SU-DHL-6 (cell line): ENCODE measurements at regions not wholly inside any gene's neighbourhood (a gene's known extent, or its start where the extent isn't known, plus 50 kb on each side); places are given as distances from the start of the nearest gene placed in this dataset.

ENCODE experiments used
- EZH2phosphoT487 ChIP-seq: fragments of 200-600 bp; sonication (generic), shearing (Covaris generic); conservative IDR thresholded peaks from 2 replicates; pipeline ENCODE4 v1.6.1; 2018; ENCODE audit warnings: mild to moderate bottlenecking, antibody characterized with exemption, low read length, moderate library complexity, mixed read lengths
- TF ChIP-seq, protein P1 (sequence below): fragments of 200-600 bp; sonication (generic); IDR thresholded peaks from one replicate; pipeline ENCODE4 v1.5.1; 2017; ENCODE audit warnings: antibody characterized with exemption, mild to moderate bottlenecking, low read length, moderate library complexity; ENCODE audit not compliant: insufficient read depth, poor library complexity, severe bottlenecking

DNA sequence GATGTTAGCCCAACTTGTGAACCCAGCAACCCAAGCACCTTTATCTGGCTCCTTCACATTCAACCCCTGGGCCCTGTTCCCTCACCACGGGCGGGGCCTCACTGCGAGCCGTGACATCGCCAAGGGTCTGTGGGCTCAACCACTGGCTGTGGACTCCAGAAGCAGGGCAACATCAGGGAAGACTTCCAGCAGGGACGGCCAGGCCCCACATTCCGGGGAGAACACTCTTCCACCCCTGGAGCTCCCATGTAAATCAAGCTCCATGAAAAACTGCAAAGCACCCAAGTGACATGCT, 175.3 kb downstream of the ERCC6L2 start:
- TF ChIP-seq, protein P1, sequence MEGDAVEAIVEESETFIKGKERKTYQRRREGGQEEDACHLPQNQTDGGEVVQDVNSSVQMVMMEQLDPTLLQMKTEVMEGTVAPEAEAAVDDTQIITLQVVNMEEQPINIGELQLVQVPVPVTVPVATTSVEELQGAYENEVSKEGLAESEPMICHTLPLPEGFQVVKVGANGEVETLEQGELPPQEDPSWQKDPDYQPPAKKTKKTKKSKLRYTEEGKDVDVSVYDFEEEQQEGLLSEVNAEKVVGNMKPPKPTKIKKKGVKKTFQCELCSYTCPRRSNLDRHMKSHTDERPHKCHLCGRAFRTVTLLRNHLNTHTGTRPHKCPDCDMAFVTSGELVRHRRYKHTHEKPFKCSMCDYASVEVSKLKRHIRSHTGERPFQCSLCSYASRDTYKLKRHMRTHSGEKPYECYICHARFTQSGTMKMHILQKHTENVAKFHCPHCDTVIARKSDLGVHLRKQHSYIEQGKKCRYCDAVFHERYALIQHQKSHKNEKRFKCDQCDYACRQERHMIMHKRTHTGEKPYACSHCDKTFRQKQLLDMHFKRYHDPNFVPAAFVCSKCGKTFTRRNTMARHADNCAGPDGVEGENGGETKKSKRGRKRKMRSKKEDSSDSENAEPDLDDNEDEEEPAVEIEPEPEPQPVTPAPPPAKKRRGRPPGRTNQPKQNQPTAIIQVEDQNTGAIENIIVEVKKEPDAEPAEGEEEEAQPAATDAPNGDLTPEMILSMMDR: no peak
- TF ChIP-seq EZH2phosphoT487: no peak
